Endothelial cell of umbilical vein (primary cell): ENCODE measurements at regions not wholly inside any gene's neighbourhood (a gene's known extent, or its start where the extent isn't known, plus 50 kb on each side); places are given as distances from the start of the nearest gene placed in this dataset.

ENCODE experiments used
- BruUV-seq: library from RNA; stranded (reverse); fragments of 400-500 nt; replicated peaks from 2 replicates; lab custom pipeline; 2021; lab: Mats Ljungman, UMichigan
- CTCF ChIA-PET: fragments of 300-600, 350-600 bp; sonication (Branson Sonifier 250); formaldehyde crosslinking; loops from one replicate; lab custom pipeline; 2021; ENCODE audit warnings: antibody characterized with exemption, inconsistent platforms; lab: Charles Lee
- POLR2A ChIA-PET: fragments of 300-600, 350-600 bp; sonication (Branson Sonifier 250); formaldehyde crosslinking; loops from one replicate; lab custom pipeline; 2021; ENCODE audit warnings: antibody characterized with exemption, inconsistent platforms; lab: Charles Lee
- DNase-seq: peaks from one replicate; pipeline ENCODE4 v3.0.0-alpha.2; 2011; ENCODE audit warnings: low read depth, low spot score
- FAIRE-seq: peaks from 2 replicates; lab custom pipeline; 2011; peaks lifted over from hg19 to GRCh38; lab: Jason Lieb, UNC
- H2AFZ ChIP-seq: 2 replicates; pipeline ENCODE4 v1.6.0; 2012; ENCODE audit warnings: low read depth, low read length, control low read depth, inconsistent platforms
- H3K27ac ChIP-seq: 2 replicates; pipeline ENCODE4 v1.5.1; 2011; ENCODE audit warnings: low read depth, mild to moderate bottlenecking, control low read depth, low read length, moderate library complexity; ENCODE audit not compliant: insufficient read depth
- H3K27me3 ChIP-seq, 2 experiments: 2 replicates each; pipeline versions ENCODE4 v1.6.0 to v1.6.1; 2011; ENCODE audit warnings: low read length in 2 of 2, mixed read lengths in 1 of 2; ENCODE audit not compliant: control insufficient read depth in 2 of 2, insufficient read depth in 2 of 2
- H3K36me3 ChIP-seq, 2 experiments: 2 replicates in 1 of 2; 3 replicates in 1 of 2; pipeline ENCODE4 v1.5.1; 2011; ENCODE audit warnings: low read length in 2 of 2, mild to moderate bottlenecking in 1 of 2, moderate library complexity in 1 of 2; ENCODE audit not compliant: control insufficient read depth in 2 of 2, insufficient read depth in 2 of 2; ENCODE audit errors: extremely low read depth in 1 of 2
- H3K4me1 ChIP-seq: 3 replicates; pipeline ENCODE4 v1.5.1; 2011; ENCODE audit warnings: mild to moderate bottlenecking, low read length; ENCODE audit not compliant: control insufficient read depth, insufficient read depth; ENCODE audit errors: extremely low read depth
- H3K4me2 ChIP-seq: 2 replicates; pipeline ENCODE4 v1.6.1; 2011; ENCODE audit warnings: low read length, control low read depth, mixed read lengths; ENCODE audit not compliant: insufficient read depth
- H3K4me3 ChIP-seq, 3 experiments: fragments of 200-600 bp in 1 of 3; sonication (generic), shearing (Covaris generic) in 1 of 3; replicated peaks in 1 of 3; 2 replicates each; pipeline ENCODE4 v1.5.1; 2011 to 2016; ENCODE audit warnings: control low read depth in 3 of 3, low read length in 3 of 3, mild to moderate bottlenecking in 2 of 3, inconsistent platforms in 1 of 3, low read depth in 1 of 3, moderate library complexity in 1 of 3; ENCODE audit not compliant: insufficient read depth in 1 of 3
- H3K79me2 ChIP-seq: 2 replicates; pipeline ENCODE4 v1.6.0; 2012; ENCODE audit warnings: low read length, inconsistent platforms; ENCODE audit not compliant: control insufficient read depth, insufficient read depth
- H3K9ac ChIP-seq: replicated peaks from 2 replicates; pipeline ENCODE3; 2011; ENCODE audit warnings: low read length, control low read depth; ENCODE audit not compliant: insufficient read depth; ENCODE audit errors: extremely low read depth
- H3K9me1 ChIP-seq: replicated peaks from 3 replicates; pipeline ENCODE4 v1.6.0; 2011; ENCODE audit warnings: mild to moderate bottlenecking, low read length; ENCODE audit not compliant: control insufficient read depth, insufficient read depth; ENCODE audit errors: extremely low read depth
- H3K9me3 ChIP-seq: replicated peaks from 2 replicates; pipeline ENCODE4 v1.5.1; 2012; ENCODE audit warnings: low read length, inconsistent platforms; ENCODE audit not compliant: control insufficient read depth, insufficient read depth
- H4K20me1 ChIP-seq: replicated peaks from 2 replicates; pipeline ENCODE3; 2011; ENCODE audit warnings: mild to moderate bottlenecking, low read length; ENCODE audit not compliant: control insufficient read depth, insufficient read depth; ENCODE audit errors: extremely low read depth
- CTCF ChIP-seq, 2 donors: IDR thresholded peaks; 1 replicate in 1 of 2; 2 replicates in 1 of 2; pipeline ENCODE4 v1.5.1; 2011; ENCODE audit warnings: low read length in 2 of 2, mild to moderate bottlenecking in 2 of 2, moderate library complexity in 2 of 2, control low read depth in 1 of 2, inconsistent platforms in 1 of 2, low read depth in 1 of 2; ENCODE audit not compliant: insufficient read depth in 1 of 2; ENCODE audit errors: extremely low read depth in 1 of 2
- EZH2 ChIP-seq: IDR thresholded peaks from 2 replicates; pipeline ENCODE4 v1.6.1; 2012; ENCODE audit warnings: borderline replicate concordance, low read depth, mild to moderate bottlenecking, moderate library complexity, low read length, inconsistent platforms; ENCODE audit not compliant: severe bottlenecking
- FOS ChIP-seq: IDR thresholded peaks from 2 replicates; pipeline ENCODE4 v1.6.1; 2011; ENCODE audit warnings: mild to moderate bottlenecking, low read length, moderate library complexity, borderline replicate concordance; ENCODE audit not compliant: insufficient read depth
- GATA2 ChIP-seq: IDR thresholded peaks from 2 replicates; pipeline ENCODE4 v1.7.0; 2011; ENCODE audit warnings: low read depth, mild to moderate bottlenecking, moderate library complexity, mixed read lengths, low read length; ENCODE audit not compliant: insufficient read length, insufficient read depth
- JUN ChIP-seq: IDR thresholded peaks from 2 replicates; pipeline ENCODE4 v1.6.1; 2011; ENCODE audit warnings: borderline replicate concordance, low read depth; ENCODE audit not compliant: insufficient read length, insufficient read depth
- MAX ChIP-seq: IDR thresholded peaks from 2 replicates; pipeline ENCODE4 v1.6.1; 2011; ENCODE audit not compliant: insufficient read depth, insufficient read length
- MYC ChIP-seq: IDR thresholded peaks from one replicate; pipeline ENCODE4 v1.6.1; 2011; ENCODE audit warnings: mild to moderate bottlenecking, low read depth, low read length
- POLR2A ChIP-seq: IDR thresholded peaks from 2 replicates; pipeline ENCODE4 v1.6.1; 2012; ENCODE audit warnings: low read depth, mild to moderate bottlenecking, control low read depth, low read length
- POLR2AphosphoS5 ChIP-seq: IDR thresholded peaks from 2 replicates; pipeline ENCODE4 v1.6.1; 2012; ENCODE audit warnings: low read depth, mild to moderate bottlenecking, control low read depth, low read length, moderate library complexity; ENCODE audit not compliant: insufficient read depth
- dilution Hi-C: fragments of 300-500 bp; cut with MboI; formaldehyde crosslinking; loops from one replicate; pipeline ENCODE4 v1.15.0; 2019; ENCODE audit warnings: low sequenced_read_pairs; ENCODE audit not compliant: extremely low pct_ligation_motif_present
- intact Hi-C: fragments of 100-400 bp; cut with micrococcal nuclease; formaldehyde crosslinking; loops from one replicate; pipeline ENCODE4 v1.10.0; 2022

GRCh38 chr3:84538597-84538996 is 420.2 kb upstream of the CADM2 start:
- ChIA-PET CTCF (no interaction called here), POLR2A (no interaction called here)
- Histone ChIP-seq H3K9me3 (peaks cover 4% of the 10 kb centered on the region), H4K20me1 (no peaks in the 10 kb centered on the region), H3K36me3 (no peaks in the 10 kb centered on the region), H3K4me3 (no peak overlapping the region), H3K9me1 (no peaks in the 10 kb centered on the region), H3K27me3 (no peaks in the 10 kb centered on the region), H3K9ac (no peak overlapping the region), H3K27ac (no peak overlapping the region), H3K4me2 (no peak overlapping the region), H3K79me2 (no peaks in the 10 kb centered on the region), H2AFZ (no peak overlapping the region), H3K4me1 (no peaks in the 10 kb centered on the region)
- no peak for DNase-seq
- dilution Hi-C loops = no loop called here
- no TSS peak for BruUV-seq
- TF ChIP-seq GATA2 = no peak
- TF ChIP-seq POLR2AphosphoS5 = no peak
- no peak for FAIRE-seq
- intact Hi-C loops = no loop called here

- H4K20me1 ChIP-seq = no peaks in the 10 kb centered on the region
- H3K4me1 ChIP-seq = no peaks in the 10 kb centered on the region
- H3K27ac ChIP-seq = no peak overlapping the region
- no peaks in the 10 kb centered on the region for H3K79me2 ChIP-seq
- no peaks in the 10 kb centered on the region for H3K27me3 ChIP-seq
- dilution Hi-C loops (no loop called here), intact Hi-C loops (no loop called here)
- no peak for FAIRE-seq
- H3K4me3 ChIP-seq = no peak overlapping the region
- no TSS peak for BruUV-seq
- CTCF ChIA-PET = no interaction called here
- POLR2A ChIA-PET = no interaction called here
- no peak for DNase-seq
- no peaks in the 10 kb centered on the region for H3K36me3 ChIP-seq
- no peaks in the 10 kb centered on the region for H3K9me1 ChIP-seq
- H2AFZ ChIP-seq = no peak overlapping the region
- no peak overlapping the region for H3K4me2 ChIP-seq
- no peaks in the 10 kb centered on the region for H3K9me3 ChIP-seq
- H3K9ac ChIP-seq = no peak overlapping the region
- TF ChIP-seq CTCF (IDR thresholded peaks at IDR 0.05; ENCODE audit: extremely low read depth in 1 of 2, insufficient read depth in 1 of 2, low read depth in 1 of 2, low read length in 2 of 2) (no peak), MAX (no peak), POLR2AphosphoS5 (no peak), GATA2 (no peak), POLR2A (no peak), EZH2 (no peak), JUN (no peak), FOS (no peak), MYC (no peak)
These were observed 411.6 kb upstream of the CADM2 start for GRCh38 chr3:84547207-84547606.
